Epithelial cell of proximal tubule (primary cell): ENCODE measurements at regions not wholly inside any gene's neighbourhood (a gene's known extent, or its start where the extent isn't known, plus 50 kb on each side); places are given as distances from the start of the nearest gene placed in this dataset.
"Not testable (repeated sequence)": the region's sequence is repeated elsewhere in the genome, so short reads cannot be mapped to it uniquely, and the experiment has no call there.

ENCODE experiments used
- DNase-seq: peaks from one replicate; pipeline ENCODE4 v3.0.0-alpha.2; 2011; ENCODE audit warnings: low read depth
- H3K4me3 ChIP-seq: 2 replicates; pipeline ENCODE4 v1.5.1; 2011; ENCODE audit warnings: low read depth, mild to moderate bottlenecking, low read length
- CTCF ChIP-seq: conservative IDR thresholded peaks from 2 replicates; pipeline ENCODE4 v1.5.1; 2012; ENCODE audit warnings: low read depth, mild to moderate bottlenecking, low read length

GRCh38 chr11:67880594-67881196 is 123.2 kb downstream of the UNC93B1 start:
- not testable (repeated sequence) for DNase-seq

GRCh38 chr11:67878666-67879065 is 125.2 kb downstream of the UNC93B1 start:
- DNase-seq, H3K4me3 ChIP-seq: not testable (repeated sequence)

More at GRCh38 chr11:67880594-67881196, 123.2 kb downstream of the UNC93B1 start:
- not testable (repeated sequence) for H3K4me3 ChIP-seq

GRCh38 chr11:67877316-67877715 is 126.6 kb downstream of the UNC93B1 start:
- H3K4me3 ChIP-seq, DNase-seq: not testable (repeated sequence)

- not testable (repeated sequence) for H3K4me3 ChIP-seq, DNase-seq
Measured at GRCh38 chr11:67873223-67873622, 130.7 kb downstream of the UNC93B1 start.

- DNase-seq, H3K4me3 ChIP-seq: not testable (repeated sequence)
Measured at GRCh38 chr11:67871168-67871567, 132.7 kb downstream of the UNC93B1 start.

GRCh38 chr11:67862896-67863295 is 141.0 kb downstream of the UNC93B1 start:
- not testable (repeated sequence) for DNase-seq, H3K4me3 ChIP-seq

- TF ChIP-seq CTCF: peak; percentile 21
- DNase-seq, H3K4me3 ChIP-seq: not testable (repeated sequence)
Measured at GRCh38 chr11:67859513-67860161, 144.3 kb downstream of the UNC93B1 start.

GRCh38 chr11:67850747-67851146 is 153.2 kb downstream of the UNC93B1 start:
- not testable (repeated sequence) for DNase-seq, H3K4me3 ChIP-seq

GRCh38 chr11:67849766-67850165 is 154.1 kb downstream of the UNC93B1 start:
- DNase-seq, H3K4me3 ChIP-seq: not testable (repeated sequence)

- not testable (repeated sequence) for H3K4me3 ChIP-seq, DNase-seq
Measured at GRCh38 chr11:67847896-67848875, 155.7 kb downstream of the UNC93B1 start.

GRCh38 chr11:67846303-67846702 is 157.6 kb downstream of the UNC93B1 start:
- not testable (repeated sequence) for H3K4me3 ChIP-seq, DNase-seq

More at GRCh38 chr11:67847896-67848875, 155.7 kb downstream of the UNC93B1 start:
- TF ChIP-seq CTCF: peak; percentile 47

- H3K4me3 ChIP-seq, DNase-seq: not testable (repeated sequence)
Measured at GRCh38 chr11:67845296-67845695, 158.6 kb downstream of the UNC93B1 start.

- DNase-seq, H3K4me3 ChIP-seq: not testable (repeated sequence)
Measured at GRCh38 chr11:67840599-67840998, 163.3 kb downstream of the UNC93B1 start.

GRCh38 chr11:67830152-67830551 is 155.7 kb upstream of the ALDH3B2 start:
- not testable (repeated sequence) for H3K4me3 ChIP-seq, DNase-seq

- DNase-seq, H3K4me3 ChIP-seq: not testable (repeated sequence)
Measured at GRCh38 chr11:67826951-67827296, 152.5 kb upstream of the ALDH3B2 start.
